Smooth muscle cell (in vitro differentiated cells): ENCODE measurements at regions not wholly inside any gene's neighbourhood (a gene's known extent, or its start where the extent isn't known, plus 50 kb on each side); places are given as distances from the start of the nearest gene placed in this dataset.

Experiments
- DNase-seq: peaks from one replicate; lab custom pipeline; 2025; ENCODE audit not compliant: unreplicated experiment; lab: John Stamatoyannopoulos, UW
- H2AFZ ChIP-seq: fragments of 200-600 bp; sonication (generic); 2 replicates; pipeline ENCODE4 v1.6.0; 2016; ENCODE audit warnings: antibody characterized with exemption, low read depth, mild to moderate bottlenecking
- H3F3A ChIP-seq: fragments of 200-600 bp; sonication (generic); 2 replicates; pipeline ENCODE4 v1.6.0; 2017; ENCODE audit warnings: antibody characterized with exemption, low read depth
- H3K27ac ChIP-seq: fragments of 200-600 bp; sonication (generic); 2 replicates; pipeline ENCODE4 v1.5.1; 2016; ENCODE audit warnings: low read depth, mild to moderate bottlenecking
- H3K27me3 ChIP-seq: fragments of 200-600 bp; sonication (generic); 2 replicates; pipeline ENCODE4 v1.6.1; 2016; ENCODE audit warnings: low read depth, mild to moderate bottlenecking
- H3K36me3 ChIP-seq: fragments of 200-600 bp; sonication (generic); 2 replicates; pipeline ENCODE4 v1.5.1; 2016; ENCODE audit warnings: low read depth
- H3K4me1 ChIP-seq: fragments of 200-600 bp; sonication (generic); 2 replicates; pipeline ENCODE4 v1.5.1; 2016; ENCODE audit warnings: low read depth
- H3K4me2 ChIP-seq: fragments of 200-600 bp; sonication (generic); 2 replicates; pipeline ENCODE4 v1.6.0; 2016; ENCODE audit warnings: mild to moderate bottlenecking
- H3K4me3 ChIP-seq: fragments of 200-600 bp; sonication (generic); 2 replicates; pipeline ENCODE4 v1.5.1; 2016; ENCODE audit warnings: mild to moderate bottlenecking
- H3K79me2 ChIP-seq: fragments of 200-600 bp; sonication (generic); 2 replicates; pipeline ENCODE4 v1.6.0; 2016; ENCODE audit warnings: low read depth, mild to moderate bottlenecking
- H3K9ac ChIP-seq: fragments of 200-600 bp; sonication (generic); 2 replicates; pipeline ENCODE4 v1.6.0; 2016; ENCODE audit warnings: low read depth
- H3K9me3 ChIP-seq: fragments of 200-600 bp; sonication (generic); replicated peaks from 2 replicates; pipeline ENCODE4 v1.5.1; 2016; ENCODE audit warnings: low read depth
- H4K20me1 ChIP-seq: fragments of 200-600 bp; sonication (generic); 2 replicates; pipeline ENCODE4 v1.6.0; 2016; ENCODE audit warnings: low read depth
- CTCF ChIP-seq: fragments of 200-600 bp; sonication (generic); IDR thresholded peaks from 2 replicates; pipeline ENCODE4 v1.5.1; 2017; ENCODE audit warnings: borderline replicate concordance, mild to moderate bottlenecking, antibody characterized with exemption; ENCODE audit not compliant: insufficient read depth, poor library complexity, severe bottlenecking
- WGBS: methylation state at CpG from one replicate; pipeline ENCODE4 v1.1.7; 2016; ENCODE audit warnings: low lambda C conversion rate; 5-methylcytosine and 5-hydroxymethylcytosine counted together

DNA sequence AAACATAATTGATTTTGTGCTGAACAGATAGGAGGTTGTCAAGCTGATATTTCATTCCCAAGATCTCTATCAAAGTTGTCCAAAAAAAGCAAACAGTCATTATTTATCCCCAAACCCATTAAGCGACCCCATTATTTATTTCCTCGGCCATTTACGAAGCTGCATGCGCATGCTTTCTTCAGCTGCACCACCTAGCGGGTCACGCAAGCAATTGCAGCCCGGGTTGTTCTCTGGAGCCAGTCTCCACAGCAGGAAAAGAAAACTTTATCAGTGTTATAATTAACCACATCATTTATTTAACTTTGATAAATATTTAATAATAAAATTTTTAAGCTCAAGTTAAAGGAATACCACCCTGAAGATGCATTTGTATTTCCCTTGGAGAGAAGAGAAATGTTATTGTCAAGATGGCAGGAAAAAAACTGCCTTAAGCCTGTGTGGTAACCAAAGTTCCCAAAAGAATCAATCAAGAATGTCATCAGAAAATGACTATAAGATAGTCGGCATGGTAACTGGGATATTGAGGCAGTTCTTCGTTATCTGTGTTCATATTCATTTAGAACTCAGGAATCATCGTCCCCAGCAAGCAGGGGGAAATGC lies 304.7 kb downstream of the FBXO15 start:
- no peaks in the 10 kb centered on the region for H3K4me1 ChIP-seq
- H3K36me3 ChIP-seq, result no peaks in the 10 kb centered on the region
- no peak overlapping the region for H3K9ac ChIP-seq
- no peaks in the 10 kb centered on the region for H3K9me3 ChIP-seq
- no peaks in the 10 kb centered on the region for H3F3A ChIP-seq
- H4K20me1 ChIP-seq, result no peaks in the 10 kb centered on the region
- no peaks in the 10 kb centered on the region for H3K27me3 ChIP-seq
- no peak overlapping the region for H3K27ac ChIP-seq
- peak overlapping the region; percentile 31 for H3K4me3 ChIP-seq
- H3K79me2 ChIP-seq, result no peaks in the 10 kb centered on the region
- TF ChIP-seq CTCF, result peak; percentile 100
- peak overlapping the region; percentile 78 for H2AFZ ChIP-seq
- peak; percentile 4 for DNase-seq
- peak overlapping the region; percentile 81 for H3K4me2 ChIP-seq
- WGBS, result 19% methylated on average over 10 of the region's 10 CpGs

- no peaks in the 10 kb centered on the region for H3K27me3 ChIP-seq
- no peaks in the 10 kb centered on the region for H3K79me2 ChIP-seq
- peak overlapping the region; percentile 78 for H2AFZ ChIP-seq
- no peaks in the 10 kb centered on the region for H3F3A ChIP-seq
- no peak for DNase-seq
- H3K4me1 ChIP-seq, result no peaks in the 10 kb centered on the region
- TF ChIP-seq CTCF, result peak; percentile 38
- no peak overlapping the region for H3K4me3 ChIP-seq
- H4K20me1 ChIP-seq, result no peaks in the 10 kb centered on the region
- H3K36me3 ChIP-seq, result no peaks in the 10 kb centered on the region
- no peak overlapping the region for H3K27ac ChIP-seq
- WGBS, result 81% methylated on average over 1 of the region's 1 CpG
- no peaks in the 10 kb centered on the region for H3K9me3 ChIP-seq
- H3K4me2 ChIP-seq, result no peak overlapping the region
- no peak overlapping the region for H3K9ac ChIP-seq
These were observed 306.0 kb downstream of the FBXO15 start for GRCh38 chr18:73841661-73842060.

- 93% methylated on average over 11 of the region's 11 CpGs for WGBS
- Histone ChIP-seq H3K4me2 (no peak overlapping the region), H3F3A (no peaks in the 10 kb centered on the region), H3K36me3 (no peaks in the 10 kb centered on the region), H3K9me3 (no peaks in the 10 kb centered on the region), H3K27ac (no peak overlapping the region), H2AFZ (no peak overlapping the region), H4K20me1 (no peaks in the 10 kb centered on the region), H3K9ac (no peak overlapping the region), H3K27me3 (no peaks in the 10 kb centered on the region), H3K79me2 (no peaks in the 10 kb centered on the region), H3K4me1 (no peaks in the 10 kb centered on the region), H3K4me3 (no peak overlapping the region)
- DNase-seq, result no peak
- TF ChIP-seq CTCF, result no peak
These were observed 307.2 kb downstream of the FBXO15 start for GRCh38 chr18:73840319-73840945.

DNA sequence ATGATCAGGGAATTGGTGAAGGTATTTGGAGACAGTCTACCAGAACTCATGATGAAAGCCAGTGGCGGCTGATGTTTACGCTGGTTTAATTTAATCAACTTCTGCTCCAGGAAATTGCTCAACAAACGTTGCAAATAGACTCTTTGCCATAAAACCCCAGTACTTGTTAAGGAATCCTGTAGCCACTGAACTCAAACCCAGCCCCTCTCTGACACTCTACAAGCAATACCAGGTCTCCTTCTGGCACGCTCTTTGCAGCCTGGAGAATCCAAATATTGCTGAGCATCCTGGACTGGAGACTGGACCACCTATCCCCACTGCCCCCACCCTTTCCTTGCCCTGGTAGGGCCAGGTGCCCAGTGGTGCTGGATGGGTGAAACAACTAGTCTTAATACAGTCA lies 308.2 kb downstream of the FBXO15 start:
- Histone ChIP-seq H2AFZ (no peak overlapping the region), H3K79me2 (no peaks in the 10 kb centered on the region), H3K27ac (no peak overlapping the region), H3K9me3 (no peaks in the 10 kb centered on the region), H3K4me2 (no peak overlapping the region), H3K36me3 (no peaks in the 10 kb centered on the region), H3F3A (no peaks in the 10 kb centered on the region), H4K20me1 (no peaks in the 10 kb centered on the region), H3K9ac (no peak overlapping the region), H3K4me3 (no peak overlapping the region), H3K27me3 (no peaks in the 10 kb centered on the region), H3K4me1 (no peaks in the 10 kb centered on the region)
- 47% methylated on average over 4 of the region's 4 CpGs for WGBS
- DNase-seq, result no peak
- no peak for TF ChIP-seq CTCF
